MM.1S (cell line): ENCODE measurements at regions not wholly inside any gene's neighbourhood (a gene's known extent, or its start where the extent isn't known, plus 50 kb on each side); places are given as distances from the start of the nearest gene placed in this dataset.

Experiments used
- EZH2 ChIP-seq: fragments of 300-600 bp; sonication (generic); optimal IDR thresholded peaks from 2 replicates; pipeline ENCODE3; 2017; ENCODE audit warnings: low read depth, mild to moderate bottlenecking, antibody characterized with exemption, low read length, mixed read lengths
- TF ChIP-seq, protein P1 (sequence below): fragments of 300-600 bp; sonication (generic); IDR thresholded peaks from 2 replicates; pipeline ENCODE4 v1.5.1; 2016; ENCODE audit warnings: antibody characterized with exemption, low read length, mixed read lengths

- TF ChIP-seq, protein P1, sequence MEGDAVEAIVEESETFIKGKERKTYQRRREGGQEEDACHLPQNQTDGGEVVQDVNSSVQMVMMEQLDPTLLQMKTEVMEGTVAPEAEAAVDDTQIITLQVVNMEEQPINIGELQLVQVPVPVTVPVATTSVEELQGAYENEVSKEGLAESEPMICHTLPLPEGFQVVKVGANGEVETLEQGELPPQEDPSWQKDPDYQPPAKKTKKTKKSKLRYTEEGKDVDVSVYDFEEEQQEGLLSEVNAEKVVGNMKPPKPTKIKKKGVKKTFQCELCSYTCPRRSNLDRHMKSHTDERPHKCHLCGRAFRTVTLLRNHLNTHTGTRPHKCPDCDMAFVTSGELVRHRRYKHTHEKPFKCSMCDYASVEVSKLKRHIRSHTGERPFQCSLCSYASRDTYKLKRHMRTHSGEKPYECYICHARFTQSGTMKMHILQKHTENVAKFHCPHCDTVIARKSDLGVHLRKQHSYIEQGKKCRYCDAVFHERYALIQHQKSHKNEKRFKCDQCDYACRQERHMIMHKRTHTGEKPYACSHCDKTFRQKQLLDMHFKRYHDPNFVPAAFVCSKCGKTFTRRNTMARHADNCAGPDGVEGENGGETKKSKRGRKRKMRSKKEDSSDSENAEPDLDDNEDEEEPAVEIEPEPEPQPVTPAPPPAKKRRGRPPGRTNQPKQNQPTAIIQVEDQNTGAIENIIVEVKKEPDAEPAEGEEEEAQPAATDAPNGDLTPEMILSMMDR, result no peak
- TF ChIP-seq EZH2, result no peak
These were observed 112.8 kb upstream of the CTNND2 start for GRCh38 chr5:12017007-12017406.
